Neural cell (in vitro differentiated cells): ENCODE measurements at regions not wholly inside any gene's neighbourhood (a gene's known extent, or its start where the extent isn't known, plus 50 kb on each side); places are given as distances from the start of the nearest gene placed in this dataset.

Experiments used
- H2AFZ ChIP-seq: fragments of 200-600, 300-800 bp; sonication (generic), shearing (Covaris generic); 2 replicates; pipeline ENCODE4 v1.6.0; 2014; ENCODE audit warnings: low read depth, mild to moderate bottlenecking, antibody characterized with exemption, low read length, moderate library complexity
- H3F3A ChIP-seq: fragments of 200-600 bp; shearing (Covaris generic); 2 replicates; pipeline ENCODE4 v1.6.1; 2016; ENCODE audit warnings: mild to moderate bottlenecking, moderate library complexity, mixed read lengths, antibody characterized with exemption, low read length; ENCODE audit not compliant: insufficient read depth, poor library complexity, severe bottlenecking
- H3K27ac ChIP-seq: fragments of 200-600, 300-800 bp; sonication (generic), shearing (Covaris generic); 2 replicates; pipeline ENCODE4 v1.5.1; 2014; ENCODE audit warnings: mild to moderate bottlenecking, low read length, moderate library complexity
- H3K27me3 ChIP-seq: fragments of 300-800, 200-600 bp; sonication (generic), shearing (Covaris generic); 2 replicates; pipeline ENCODE4 v1.6.0; 2014; ENCODE audit warnings: mild to moderate bottlenecking, low read depth, low read length, moderate library complexity; ENCODE audit not compliant: insufficient read depth
- H3K36me3 ChIP-seq: fragments of 300-800, 200-600 bp; sonication (generic), shearing (Covaris generic); 2 replicates; pipeline ENCODE4 v1.5.1; 2014; ENCODE audit warnings: mild to moderate bottlenecking, antibody characterized with exemption, low read length, moderate library complexity; ENCODE audit not compliant: insufficient read depth
- H3K4me2 ChIP-seq: fragments of 300-800, 200-600 bp; sonication (generic), shearing (Covaris generic); 2 replicates; pipeline ENCODE4 v1.6.0; 2014; ENCODE audit warnings: mild to moderate bottlenecking, low read length
- H3K4me3 ChIP-seq: fragments of 300-800, 200-600 bp; sonication (generic), shearing (Covaris generic); 2 replicates; pipeline ENCODE4 v1.5.1; 2014; ENCODE audit warnings: mild to moderate bottlenecking, low read length, moderate library complexity
- H3K79me2 ChIP-seq: fragments of 200-600 bp; shearing (Covaris generic); replicated peaks from 2 replicates; pipeline ENCODE4 v1.6.0; 2014; ENCODE audit warnings: mild to moderate bottlenecking, low read length, moderate library complexity; ENCODE audit not compliant: insufficient read depth
- H3K9ac ChIP-seq: fragments of 300-800, 200-600 bp; sonication (generic), shearing (Covaris generic); 2 replicates; pipeline ENCODE4 v1.6.1; 2016; ENCODE audit warnings: mild to moderate bottlenecking, low read length, mixed read lengths
- H3K9me2 ChIP-seq: fragments of 200-600 bp; shearing (Covaris generic); 2 replicates; pipeline ENCODE4 v1.6.1; 2016; ENCODE audit warnings: mild to moderate bottlenecking, low read length, mixed read lengths; ENCODE audit not compliant: insufficient read depth
- H3K9me3 ChIP-seq: fragments of 200-600, 300-800 bp; sonication (generic), shearing (Covaris generic); 2 replicates; pipeline ENCODE4 v1.6.1; 2016; ENCODE audit warnings: mild to moderate bottlenecking, mixed run types, low read length, moderate library complexity, mixed read lengths
- H4K20me1 ChIP-seq: fragments of 200-600 bp; shearing (Covaris generic); 2 replicates; pipeline ENCODE4 v1.6.1; 2016; ENCODE audit warnings: mild to moderate bottlenecking, mixed run types; ENCODE audit not compliant: insufficient read depth
- EP300 ChIP-seq: fragments of 450-650 bp; conservative IDR thresholded peaks from 2 replicates; pipeline ENCODE4 v1.6.1; 2014; ENCODE audit warnings: antibody characterized with exemption, mild to moderate bottlenecking, moderate library complexity; ENCODE audit not compliant: poor library complexity, severe bottlenecking
- EZH2 ChIP-seq: fragments of 200-600, 300-800 bp; shearing (Covaris generic), sonication (generic); IDR thresholded peaks from 2 replicates; pipeline ENCODE4 v1.6.1; 2014; ENCODE audit warnings: antibody characterized with exemption, low read length, borderline replicate concordance, mild to moderate bottlenecking; ENCODE audit not compliant: insufficient read depth, poor library complexity, severe bottlenecking
- MXI1 ChIP-seq: fragments of 450-650 bp; conservative IDR thresholded peaks from 2 replicates; pipeline ENCODE4 v1.6.1; 2014; ENCODE audit warnings: antibody characterized with exemption, mild to moderate bottlenecking; ENCODE audit not compliant: poor library complexity, severe bottlenecking
- POLR2AphosphoS5 ChIP-seq: IDR thresholded peaks from 2 replicates; pipeline ENCODE4 v1.6.1; 2012
- RAD21 ChIP-seq: fragments of 450-650 bp; conservative IDR thresholded peaks from 2 replicates; pipeline ENCODE4 v1.6.1; 2014; ENCODE audit warnings: antibody characterized with exemption, mild to moderate bottlenecking, moderate library complexity
- SMC3 ChIP-seq: fragments of 450-650 bp; conservative IDR thresholded peaks from 2 replicates; pipeline ENCODE4 v1.6.1; 2014; ENCODE audit warnings: antibody characterized with exemption, mild to moderate bottlenecking, moderate library complexity; ENCODE audit not compliant: poor library complexity
- TAF1 ChIP-seq: IDR thresholded peaks from 2 replicates; pipeline ENCODE4 v1.6.1; 2012; ENCODE audit warnings: low read depth
- TF ChIP-seq, protein P1 (sequence below): fragments of 450-650 bp; IDR thresholded peaks from 2 replicates; pipeline ENCODE4 v1.5.1; 2014; ENCODE audit warnings: antibody characterized with exemption, mild to moderate bottlenecking, moderate library complexity; ENCODE audit not compliant: poor library complexity, severe bottlenecking
- TF ChIP-seq, protein P2 (sequence below): IDR thresholded peaks from 2 replicates; pipeline ENCODE4 v1.6.1; 2012; ENCODE audit warnings: borderline replicate concordance

DNA sequence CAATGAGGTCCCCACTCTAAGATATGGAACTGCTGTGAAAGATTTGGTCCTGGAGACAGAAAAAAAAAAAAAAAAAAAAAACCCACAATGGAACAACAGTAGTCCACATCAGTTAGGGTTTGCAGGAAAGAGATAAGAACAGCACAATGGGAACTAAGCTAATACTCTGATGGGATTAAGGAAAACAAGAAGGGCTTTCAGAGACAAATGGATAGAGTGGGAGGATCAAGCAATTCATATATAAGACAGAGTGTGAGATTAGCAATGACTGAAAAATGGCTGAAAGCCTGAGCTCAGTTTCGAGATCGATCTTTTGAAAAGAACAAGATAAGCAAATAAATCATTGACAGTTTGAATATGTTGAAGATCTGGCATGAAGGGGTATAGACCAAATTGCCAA is 188.4 kb upstream of the TRPC5 start:
- Histone ChIP-seq H3K4me2 (no peak overlapping the region), H3K4me3 (no peak overlapping the region)
- TF ChIP-seq EP300: no peak
- TF ChIP-seq, protein P1, sequence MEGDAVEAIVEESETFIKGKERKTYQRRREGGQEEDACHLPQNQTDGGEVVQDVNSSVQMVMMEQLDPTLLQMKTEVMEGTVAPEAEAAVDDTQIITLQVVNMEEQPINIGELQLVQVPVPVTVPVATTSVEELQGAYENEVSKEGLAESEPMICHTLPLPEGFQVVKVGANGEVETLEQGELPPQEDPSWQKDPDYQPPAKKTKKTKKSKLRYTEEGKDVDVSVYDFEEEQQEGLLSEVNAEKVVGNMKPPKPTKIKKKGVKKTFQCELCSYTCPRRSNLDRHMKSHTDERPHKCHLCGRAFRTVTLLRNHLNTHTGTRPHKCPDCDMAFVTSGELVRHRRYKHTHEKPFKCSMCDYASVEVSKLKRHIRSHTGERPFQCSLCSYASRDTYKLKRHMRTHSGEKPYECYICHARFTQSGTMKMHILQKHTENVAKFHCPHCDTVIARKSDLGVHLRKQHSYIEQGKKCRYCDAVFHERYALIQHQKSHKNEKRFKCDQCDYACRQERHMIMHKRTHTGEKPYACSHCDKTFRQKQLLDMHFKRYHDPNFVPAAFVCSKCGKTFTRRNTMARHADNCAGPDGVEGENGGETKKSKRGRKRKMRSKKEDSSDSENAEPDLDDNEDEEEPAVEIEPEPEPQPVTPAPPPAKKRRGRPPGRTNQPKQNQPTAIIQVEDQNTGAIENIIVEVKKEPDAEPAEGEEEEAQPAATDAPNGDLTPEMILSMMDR: no peak
- TF ChIP-seq RAD21: no peak
- TF ChIP-seq SMC3: no peak

DNA sequence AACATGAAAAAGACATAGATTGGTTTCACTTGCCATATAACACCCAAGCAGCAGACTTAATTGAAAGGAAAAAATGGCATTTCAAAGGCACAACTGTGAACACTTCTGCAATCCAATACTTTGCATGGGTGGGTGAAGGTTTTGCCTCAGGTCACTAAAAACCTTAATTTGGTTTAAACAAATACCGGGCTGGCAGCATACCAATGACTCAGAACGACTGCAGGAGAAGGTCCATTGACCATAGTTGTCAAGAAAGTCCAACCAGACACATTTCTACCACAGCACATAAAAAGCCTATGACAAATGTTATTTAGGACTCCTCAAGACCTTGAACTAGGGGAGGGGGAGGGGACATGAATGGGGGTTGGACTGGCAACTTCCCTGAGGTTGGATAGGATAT is 183.6 kb upstream of the TRPC5 start:
- no peaks in the 10 kb centered on the region for H3K79me2 ChIP-seq
- H3K27me3 ChIP-seq: no peaks in the 10 kb centered on the region
- no peaks in the 10 kb centered on the region for H3K36me3 ChIP-seq
- H3K4me2 ChIP-seq: no peak overlapping the region
- no peak overlapping the region for H2AFZ ChIP-seq
- H3F3A ChIP-seq: no peaks in the 10 kb centered on the region
- no peak overlapping the region for H3K9ac ChIP-seq
- H3K4me3 ChIP-seq: no peak overlapping the region
- no peaks in the 10 kb centered on the region for H4K20me1 ChIP-seq
- H3K9me3 ChIP-seq: no peaks in the 10 kb centered on the region
- H3K27ac ChIP-seq: no peak overlapping the region
- H3K9me2 ChIP-seq: no peaks in the 10 kb centered on the region
- TF ChIP-seq TAF1: no peak
- no peak for TF ChIP-seq EZH2
- TF ChIP-seq EP300: no peak
- TF ChIP-seq POLR2AphosphoS5: no peak
- no peak for TF ChIP-seq RAD21
- no peak for TF ChIP-seq MXI1
- TF ChIP-seq, protein P1: no peak
- TF ChIP-seq, protein P2, sequence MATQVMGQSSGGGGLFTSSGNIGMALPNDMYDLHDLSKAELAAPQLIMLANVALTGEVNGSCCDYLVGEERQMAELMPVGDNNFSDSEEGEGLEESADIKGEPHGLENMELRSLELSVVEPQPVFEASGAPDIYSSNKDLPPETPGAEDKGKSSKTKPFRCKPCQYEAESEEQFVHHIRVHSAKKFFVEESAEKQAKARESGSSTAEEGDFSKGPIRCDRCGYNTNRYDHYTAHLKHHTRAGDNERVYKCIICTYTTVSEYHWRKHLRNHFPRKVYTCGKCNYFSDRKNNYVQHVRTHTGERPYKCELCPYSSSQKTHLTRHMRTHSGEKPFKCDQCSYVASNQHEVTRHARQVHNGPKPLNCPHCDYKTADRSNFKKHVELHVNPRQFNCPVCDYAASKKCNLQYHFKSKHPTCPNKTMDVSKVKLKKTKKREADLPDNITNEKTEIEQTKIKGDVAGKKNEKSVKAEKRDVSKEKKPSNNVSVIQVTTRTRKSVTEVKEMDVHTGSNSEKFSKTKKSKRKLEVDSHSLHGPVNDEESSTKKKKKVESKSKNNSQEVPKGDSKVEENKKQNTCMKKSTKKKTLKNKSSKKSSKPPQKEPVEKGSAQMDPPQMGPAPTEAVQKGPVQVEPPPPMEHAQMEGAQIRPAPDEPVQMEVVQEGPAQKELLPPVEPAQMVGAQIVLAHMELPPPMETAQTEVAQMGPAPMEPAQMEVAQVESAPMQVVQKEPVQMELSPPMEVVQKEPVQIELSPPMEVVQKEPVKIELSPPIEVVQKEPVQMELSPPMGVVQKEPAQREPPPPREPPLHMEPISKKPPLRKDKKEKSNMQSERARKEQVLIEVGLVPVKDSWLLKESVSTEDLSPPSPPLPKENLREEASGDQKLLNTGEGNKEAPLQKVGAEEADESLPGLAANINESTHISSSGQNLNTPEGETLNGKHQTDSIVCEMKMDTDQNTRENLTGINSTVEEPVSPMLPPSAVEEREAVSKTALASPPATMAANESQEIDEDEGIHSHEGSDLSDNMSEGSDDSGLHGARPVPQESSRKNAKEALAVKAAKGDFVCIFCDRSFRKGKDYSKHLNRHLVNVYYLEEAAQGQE: no peak
- TF ChIP-seq SMC3: no peak

More for the DNA sequence above, 188.4 kb upstream of the TRPC5 start:
- no peak overlapping the region for H3K27ac ChIP-seq
- no peaks in the 10 kb centered on the region for H3K79me2 ChIP-seq
- no peaks in the 10 kb centered on the region for H3K36me3 ChIP-seq
- no peaks in the 10 kb centered on the region for H3F3A ChIP-seq
- no peak overlapping the region for H3K9ac ChIP-seq
- no peaks in the 10 kb centered on the region for H4K20me1 ChIP-seq
- H2AFZ ChIP-seq: no peak overlapping the region
- H3K9me2 ChIP-seq: no peaks in the 10 kb centered on the region
- no peaks in the 10 kb centered on the region for H3K27me3 ChIP-seq
- no peaks in the 10 kb centered on the region for H3K9me3 ChIP-seq
